Dendritic cell treated with granulocyte-macrophage colony-stimulating factor and Interleukin-4, amounts not matched to agents 40 ng/mL and 50 ng/mL, for 4 days (primary cell): ENCODE measurements at regions not wholly inside any gene's neighbourhood (a gene's known extent, or its start where the extent isn't known, plus 50 kb on each side); places are given as distances from the start of the nearest gene placed in this dataset.
"Not testable (repeated sequence)": the region's sequence is repeated elsewhere in the genome, so short reads cannot be mapped to it uniquely, and the experiment has no call there.

Experiments used
- H3K27ac Mint-ChIP-seq: one replicate; pipeline ENCODE4 v1.8.0; 2022; ENCODE audit warnings: mild to moderate bottlenecking, mixed read lengths
- H3K27me3 Mint-ChIP-seq: one replicate; pipeline ENCODE4 v1.8.0; 2022; ENCODE audit warnings: mild to moderate bottlenecking, mixed read lengths
- H3K36me3 Mint-ChIP-seq: one replicate; pipeline ENCODE4 v1.8.0; 2022; ENCODE audit warnings: low read depth, mixed read lengths
- H3K4me1 Mint-ChIP-seq: one replicate; pipeline ENCODE4 v1.8.0; 2022; ENCODE audit warnings: low read depth, mixed read lengths
- H3K4me3 Mint-ChIP-seq: one replicate; pipeline ENCODE4 v1.8.0; 2022; ENCODE audit warnings: mild to moderate bottlenecking, moderate library complexity, mixed read lengths
- H3K9me3 Mint-ChIP-seq: one replicate; pipeline ENCODE4 v1.8.0; 2022; ENCODE audit warnings: mixed read lengths
- intact Hi-C: fragments of 100-400 bp; cut with micrococcal nuclease; formaldehyde crosslinking; loops from one replicate; pipeline ENCODE4 v1.15.0; 2022

GRCh38 chr2:22037274-22037673 lies 913.5 kb downstream of the TDRD15 start:
- Mint-ChIP-seq H3K4me3 (no peak overlapping the region), H3K9me3 (peaks cover 12% of the 10 kb centered on the region), H3K27me3 (no peaks in the 10 kb centered on the region), H3K27ac (no peak overlapping the region), H3K4me1 (no peaks in the 10 kb centered on the region), H3K36me3 (no peaks in the 10 kb centered on the region)
- intact Hi-C loops: no loop called here

GRCh38 chr2:22043784-22044183 lies 920.0 kb downstream of the TDRD15 start:
- Mint-ChIP-seq H3K4me1 (no peaks in the 10 kb centered on the region), H3K27ac (no peak overlapping the region), H3K9me3 (peaks cover 15% of the 10 kb centered on the region), H3K4me3 (no peak overlapping the region), H3K36me3 (no peaks in the 10 kb centered on the region), H3K27me3 (no peaks in the 10 kb centered on the region)
- intact Hi-C loops: no loop called here

- no peaks in the 10 kb centered on the region for H3K4me1 Mint-ChIP-seq
- H3K27ac Mint-ChIP-seq: no peak overlapping the region
- H3K4me3 Mint-ChIP-seq: no peak overlapping the region
- H3K27me3 Mint-ChIP-seq: no peaks in the 10 kb centered on the region
- intact Hi-C loops: no loop called here
- H3K9me3 Mint-ChIP-seq: peaks cover 16% of the 10 kb centered on the region
- H3K36me3 Mint-ChIP-seq: no peaks in the 10 kb centered on the region
Observed at GRCh38 chr2:22055784-22056620, 932.2 kb downstream of the TDRD15 start.

GRCh38 chr2:22056621-22057132 lies 932.9 kb downstream of the TDRD15 start:
- Mint-ChIP-seq H3K27me3 (no peaks in the 10 kb centered on the region), H3K4me1 (no peaks in the 10 kb centered on the region), H3K27ac (no peak overlapping the region), H3K4me3 (no peak overlapping the region), H3K9me3 (peaks cover 9% of the 10 kb centered on the region), H3K36me3 (no peaks in the 10 kb centered on the region)
- intact Hi-C loops: no loop called here

GRCh38 chr2:22062679-22063078 lies 938.9 kb downstream of the TDRD15 start:
- no peak overlapping the region for H3K4me3 Mint-ChIP-seq
- no peaks in the 10 kb centered on the region for H3K27me3 Mint-ChIP-seq
- no peaks in the 10 kb centered on the region for H3K36me3 Mint-ChIP-seq
- no peaks in the 10 kb centered on the region for H3K4me1 Mint-ChIP-seq
- H3K9me3 Mint-ChIP-seq: no peaks in the 10 kb centered on the region
- intact Hi-C loops: no loop called here
- H3K27ac Mint-ChIP-seq: no peak overlapping the region

GRCh38 chr2:22076454-22076853 lies 952.7 kb downstream of the TDRD15 start:
- Mint-ChIP-seq H3K4me3 (no peak overlapping the region), H3K36me3 (no peaks in the 10 kb centered on the region), H3K27me3 (no peaks in the 10 kb centered on the region), H3K9me3 (peaks cover 12% of the 10 kb centered on the region), H3K27ac (no peak overlapping the region), H3K4me1 (no peaks in the 10 kb centered on the region)
- intact Hi-C loops: no loop called here

- Mint-ChIP-seq H3K27ac (no peak overlapping the region), H3K27me3 (no peaks in the 10 kb centered on the region), H3K9me3 (no peaks in the 10 kb centered on the region), H3K4me3 (no peak overlapping the region), H3K4me1 (no peaks in the 10 kb centered on the region), H3K36me3 (no peaks in the 10 kb centered on the region)
- intact Hi-C loops: no loop called here
Observed at GRCh38 chr2:22078701-22079100, 954.9 kb downstream of the TDRD15 start.

GRCh38 chr2:22079583-22079982 lies 955.8 kb downstream of the TDRD15 start:
- intact Hi-C loops: no loop called here
- Mint-ChIP-seq H3K4me3 (no peak overlapping the region), H3K27me3 (no peaks in the 10 kb centered on the region), H3K27ac (no peak overlapping the region), H3K4me1 (no peaks in the 10 kb centered on the region), H3K9me3 (no peaks in the 10 kb centered on the region), H3K36me3 (no peaks in the 10 kb centered on the region)

- Mint-ChIP-seq H3K36me3 (no peaks in the 10 kb centered on the region), H3K4me3 (no peak overlapping the region), H3K9me3 (peaks cover 3% of the 10 kb centered on the region), H3K27ac (no peak overlapping the region), H3K27me3 (no peaks in the 10 kb centered on the region), H3K4me1 (no peaks in the 10 kb centered on the region)
- intact Hi-C loops: no loop called here
Observed at GRCh38 chr2:22086726-22087125, 963.0 kb downstream of the TDRD15 start.

GRCh38 chr2:22103617-22104016 lies 979.8 kb downstream of the TDRD15 start:
- H3K4me1 Mint-ChIP-seq, intact Hi-C loops, H3K36me3 Mint-ChIP-seq, H3K27me3 Mint-ChIP-seq, H3K4me3 Mint-ChIP-seq, H3K27ac Mint-ChIP-seq: not testable (repeated sequence)
- H3K9me3 Mint-ChIP-seq: peaks cover 24% of the 10 kb centered on the region

GRCh38 chr2:22110244-22110651 lies 986.5 kb downstream of the TDRD15 start:
- H3K27ac Mint-ChIP-seq: no peak overlapping the region
- no peak overlapping the region for H3K4me3 Mint-ChIP-seq
- H3K36me3 Mint-ChIP-seq: no peaks in the 10 kb centered on the region
- no peaks in the 10 kb centered on the region for H3K4me1 Mint-ChIP-seq
- H3K9me3 Mint-ChIP-seq: peaks cover 11% of the 10 kb centered on the region
- intact Hi-C loops: no loop called here
- H3K27me3 Mint-ChIP-seq: no peaks in the 10 kb centered on the region

- H3K27me3 Mint-ChIP-seq: no peaks in the 10 kb centered on the region
- H3K4me1 Mint-ChIP-seq: no peaks in the 10 kb centered on the region
- no peaks in the 10 kb centered on the region for H3K36me3 Mint-ChIP-seq
- intact Hi-C loops: no loop called here
- H3K9me3 Mint-ChIP-seq: peaks cover 20% of the 10 kb centered on the region
- no peak overlapping the region for H3K4me3 Mint-ChIP-seq
- no peak overlapping the region for H3K27ac Mint-ChIP-seq
Observed at GRCh38 chr2:22124003-22124402, 1000.2 kb downstream of the TDRD15 start.

GRCh38 chr2:22126106-22126505 lies 1002.3 kb downstream of the TDRD15 start:
- no peaks in the 10 kb centered on the region for H3K27me3 Mint-ChIP-seq
- H3K4me3 Mint-ChIP-seq: no peak overlapping the region
- H3K4me1 Mint-ChIP-seq: no peaks in the 10 kb centered on the region
- H3K27ac Mint-ChIP-seq: no peak overlapping the region
- no peaks in the 10 kb centered on the region for H3K36me3 Mint-ChIP-seq
- intact Hi-C loops: no loop called here
- peaks cover 20% of the 10 kb centered on the region for H3K9me3 Mint-ChIP-seq

GRCh38 chr2:22126978-22127377 lies 1003.2 kb downstream of the TDRD15 start:
- peaks cover 20% of the 10 kb centered on the region for H3K9me3 Mint-ChIP-seq
- H3K27me3 Mint-ChIP-seq: no peaks in the 10 kb centered on the region
- H3K27ac Mint-ChIP-seq: no peak overlapping the region
- H3K4me1 Mint-ChIP-seq: no peaks in the 10 kb centered on the region
- intact Hi-C loops: no loop called here
- H3K36me3 Mint-ChIP-seq: no peaks in the 10 kb centered on the region
- no peak overlapping the region for H3K4me3 Mint-ChIP-seq

GRCh38 chr2:22134421-22134820 lies 1010.7 kb downstream of the TDRD15 start:
- Mint-ChIP-seq H3K4me3 (no peak overlapping the region), H3K27ac (no peak overlapping the region), H3K36me3 (no peaks in the 10 kb centered on the region), H3K4me1 (no peaks in the 10 kb centered on the region), H3K9me3 (peaks cover 8% of the 10 kb centered on the region), H3K27me3 (no peaks in the 10 kb centered on the region)
- intact Hi-C loops: no loop called here
